Sciatic nerve (tissue), 2 donors: ENCODE measurements at regions not wholly inside any gene's neighbourhood (a gene's known extent, or its start where the extent isn't known, plus 50 kb on each side); places are given as distances from the start of the nearest gene placed in this dataset.

ENCODE experiments used
- ATAC-seq: fragments of 200-7000 bp; cut with Tn5 transposase; one replicate; pipeline ENCODE4 v1.9.1; 2020; ENCODE audit warnings: mild to moderate bottlenecking, moderate library complexity
- DNase-seq: peaks from one replicate; pipeline ENCODE4 v3.0.0-alpha.2; 2020; ENCODE audit warnings: low spot score
- intact Hi-C: fragments of 100-400 bp; cut with DNase I; formaldehyde crosslinking; loops from one replicate; pipeline ENCODE4 v1.14.2; 2022
- donor health status: DM: no; HTN: no; CAD: no.
- donor health status: DM: no; HTN: no; CAD: no.

GRCh38 chr15:100718075-100718980 lies 115.9 kb downstream of the ASB7 start:
- ATAC-seq (no peak), DNase-seq (no peak)
- intact Hi-C loops: no loop called here

GRCh38 chr15:100720406-100720967 lies 118.1 kb downstream of the ASB7 start:
- ATAC-seq (no peak), DNase-seq (no peak)
- intact Hi-C loops: no loop called here

- peak; percentile 93 for ATAC-seq
- no peak for DNase-seq
- intact Hi-C loops: no loop called here
Observed at GRCh38 chr15:100721758-100722550, 119.6 kb downstream of the ASB7 start.

- intact Hi-C loops: no loop called here
- DNase-seq (no peak), ATAC-seq (no peak)
Observed at GRCh38 chr15:100722551-100723314, 120.3 kb downstream of the ASB7 start.

- no peak for ATAC-seq
- intact Hi-C loops: no loop called here
Observed at GRCh38 chr15:100723315-100723801, 121.0 kb downstream of the ASB7 start.

GRCh38 chr15:100725121-100726069 lies 123.0 kb downstream of the ASB7 start:
- ATAC-seq (peak; percentile 15), DNase-seq (no peak)
- intact Hi-C loops: no loop called here

More at GRCh38 chr15:100723315-100723801, 121.0 kb downstream of the ASB7 start:
- no peak for DNase-seq

GRCh38 chr15:100726070-100726420 lies 123.7 kb downstream of the ASB7 start:
- no peak for DNase-seq
- intact Hi-C loops: no loop called here
- no peak for ATAC-seq

GRCh38 chr15:100726421-100727190 lies 124.2 kb downstream of the ASB7 start:
- intact Hi-C loops: no loop called here
- ATAC-seq: no peak
- no peak for DNase-seq

GRCh38 chr15:100727291-100727851 lies 125.0 kb downstream of the ASB7 start:
- DNase-seq: no peak
- intact Hi-C loops: no loop called here
- no peak for ATAC-seq

- intact Hi-C loops: no loop called here
- no peak for DNase-seq
Observed at GRCh38 chr15:100728371-100729201, 126.2 kb downstream of the ASB7 start.

GRCh38 chr15:100729461-100729860 lies 127.1 kb downstream of the ASB7 start:
- no peak for ATAC-seq
- intact Hi-C loops: no loop called here
- no peak for DNase-seq

More at GRCh38 chr15:100728371-100729201, 126.2 kb downstream of the ASB7 start:
- no peak for ATAC-seq

- DNase-seq (no peak), ATAC-seq (no peak)
- intact Hi-C loops: no loop called here
Observed at GRCh38 chr15:100730129-100730528, 127.7 kb downstream of the ASB7 start.

GRCh38 chr15:100730655-100731266 lies 128.4 kb downstream of the ASB7 start:
- intact Hi-C loops: no loop called here
- DNase-seq: no peak

GRCh38 chr15:100731267-100732152 lies 129.1 kb downstream of the ASB7 start:
- ATAC-seq: no peak
- intact Hi-C loops: no loop called here
- DNase-seq: no peak

More at GRCh38 chr15:100730655-100731266, 128.4 kb downstream of the ASB7 start:
- ATAC-seq: no peak
